Right atrium auricular region (tissue), 2 donors: ENCODE measurements at regions not wholly inside any gene's neighbourhood (a gene's known extent, or its start where the extent isn't known, plus 50 kb on each side); places are given as distances from the start of the nearest gene placed in this dataset.

Experiments
- DNase-seq: peaks from one replicate; pipeline ENCODE4 v3.0.0-alpha.2; 2019; ENCODE audit warnings: low spot score
- H3K27ac ChIP-seq, 2 donors: fragments of 200-600 bp; sonication (generic); 1 replicate in 1 of 2; 2 replicates in 1 of 2; pipeline ENCODE4 v1.5.1; 2016 to 2019
- H3K27me3 ChIP-seq, 2 donors: fragments of 200-600 bp; sonication (generic); one replicate each; pipeline versions ENCODE4 v1.5.1 to v1.6.0; 2017 to 2019
- H3K36me3 ChIP-seq: fragments of 200-600 bp; sonication (generic); one replicate; pipeline ENCODE4 v1.5.1; 2016
- H3K4me1 ChIP-seq, 2 donors: fragments of 200-600 bp; sonication (generic); one replicate each; pipeline versions ENCODE4 v1.5.1 to v1.6.0; 2017 to 2019
- H3K4me3 ChIP-seq, 2 donors: fragments of 200-600 bp; sonication (generic); 1 replicate in 1 of 2; 2 replicates in 1 of 2; pipeline ENCODE4 v1.5.1; 2017 to 2019; ENCODE audit warnings: mild to moderate bottlenecking in 1 of 2, moderate library complexity in 1 of 2
- H3K9me3 ChIP-seq, 2 donors: fragments of 200-600 bp; sonication (generic); one replicate each; pipeline ENCODE4 v1.5.1; 2019
- TF ChIP-seq, protein P1 (sequence below), 2 donors: fragments of 200-600 bp; sonication (generic); IDR thresholded peaks; one replicate each; pipeline ENCODE4 v1.5.1; 2019; ENCODE audit warnings: antibody characterized with exemption in 2 of 2

DNA sequence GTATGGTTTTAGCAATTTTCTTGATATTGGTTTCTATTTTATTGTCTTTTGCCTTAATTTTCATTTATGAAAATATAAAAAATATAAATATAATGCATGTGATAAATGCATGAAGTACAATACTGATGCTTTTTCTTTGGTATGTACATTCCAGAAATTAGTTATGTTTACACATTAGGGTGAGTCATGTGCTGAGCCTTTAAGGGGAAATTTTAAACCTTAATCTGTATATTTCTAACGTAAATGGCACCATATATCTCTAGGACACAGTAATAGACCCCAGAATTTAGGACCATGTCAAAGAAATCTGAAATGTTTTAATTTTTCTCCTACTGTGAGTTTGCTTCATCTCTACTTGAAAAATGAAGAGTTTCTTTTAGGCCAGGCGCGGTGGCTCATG lies 117.8 kb upstream of the SPRY1 start:
- H3K27me3 ChIP-seq: no peaks in the 10 kb centered on the region
- no peak overlapping the region for H3K27ac ChIP-seq
- TF ChIP-seq, protein P1, sequence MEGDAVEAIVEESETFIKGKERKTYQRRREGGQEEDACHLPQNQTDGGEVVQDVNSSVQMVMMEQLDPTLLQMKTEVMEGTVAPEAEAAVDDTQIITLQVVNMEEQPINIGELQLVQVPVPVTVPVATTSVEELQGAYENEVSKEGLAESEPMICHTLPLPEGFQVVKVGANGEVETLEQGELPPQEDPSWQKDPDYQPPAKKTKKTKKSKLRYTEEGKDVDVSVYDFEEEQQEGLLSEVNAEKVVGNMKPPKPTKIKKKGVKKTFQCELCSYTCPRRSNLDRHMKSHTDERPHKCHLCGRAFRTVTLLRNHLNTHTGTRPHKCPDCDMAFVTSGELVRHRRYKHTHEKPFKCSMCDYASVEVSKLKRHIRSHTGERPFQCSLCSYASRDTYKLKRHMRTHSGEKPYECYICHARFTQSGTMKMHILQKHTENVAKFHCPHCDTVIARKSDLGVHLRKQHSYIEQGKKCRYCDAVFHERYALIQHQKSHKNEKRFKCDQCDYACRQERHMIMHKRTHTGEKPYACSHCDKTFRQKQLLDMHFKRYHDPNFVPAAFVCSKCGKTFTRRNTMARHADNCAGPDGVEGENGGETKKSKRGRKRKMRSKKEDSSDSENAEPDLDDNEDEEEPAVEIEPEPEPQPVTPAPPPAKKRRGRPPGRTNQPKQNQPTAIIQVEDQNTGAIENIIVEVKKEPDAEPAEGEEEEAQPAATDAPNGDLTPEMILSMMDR (IDR thresholded peaks at IDR 0.05): no peak
- H3K4me1 ChIP-seq: no peaks in the 10 kb centered on the region
- no peak for DNase-seq
- H3K4me3 ChIP-seq: no peak overlapping the region
- no peaks in the 10 kb centered on the region for H3K36me3 ChIP-seq
- H3K9me3 ChIP-seq: no peaks in the 10 kb centered on the region

DNA sequence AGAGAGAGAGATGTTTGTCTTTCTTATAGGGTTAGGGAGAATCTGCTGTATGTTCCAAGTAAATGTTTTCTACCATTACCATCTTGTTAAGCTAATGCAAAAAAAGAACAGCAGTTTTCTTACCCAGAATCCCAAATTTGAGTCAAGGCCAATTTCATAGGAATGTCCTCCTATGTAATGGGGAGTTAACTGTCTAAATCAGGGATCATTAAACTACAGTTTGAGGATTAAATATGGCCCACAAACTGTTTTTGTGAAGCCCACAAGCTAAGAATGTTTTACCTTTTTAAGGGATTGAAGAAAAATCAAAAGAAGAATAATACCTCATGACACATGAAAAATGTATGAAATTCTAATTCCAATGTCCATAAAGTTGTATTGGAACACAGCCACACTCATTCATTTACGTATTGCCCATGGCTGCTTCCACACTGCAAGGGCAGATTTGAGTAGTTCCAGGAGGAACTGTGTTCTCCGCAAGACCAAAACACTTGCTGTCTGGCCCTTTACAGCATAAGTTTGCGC lies 113.2 kb upstream of the SPRY1 start:
- Histone ChIP-seq H3K36me3 (no peaks in the 10 kb centered on the region), H3K4me1 (no peaks in the 10 kb centered on the region), H3K27ac (no peak overlapping the region), H3K9me3 (no peaks in the 10 kb centered on the region), H3K27me3 (no peaks in the 10 kb centered on the region), H3K4me3 (no peak overlapping the region)
- no peak for DNase-seq
- TF ChIP-seq, protein P1 (IDR thresholded peaks at IDR 0.05): no peak

DNA sequence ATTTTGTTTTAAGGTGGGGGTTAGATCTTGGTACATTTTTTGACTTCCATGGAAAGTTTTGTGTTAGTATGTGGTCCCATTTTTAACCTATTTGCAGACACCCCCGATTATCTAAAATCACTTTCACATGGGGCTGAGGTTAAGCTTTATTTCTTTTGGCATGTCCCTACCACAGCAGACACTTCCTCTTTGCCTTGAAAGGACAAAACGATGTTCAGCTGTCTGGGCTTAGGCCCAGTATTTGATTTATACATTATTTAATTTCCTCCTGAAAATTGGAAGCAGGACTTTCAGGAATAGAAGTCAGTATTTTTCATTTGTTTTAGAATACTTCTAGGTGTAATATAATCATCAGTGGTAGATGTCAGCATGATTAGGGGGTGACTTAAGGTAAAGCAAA lies 112.4 kb upstream of the SPRY1 start:
- Histone ChIP-seq H3K4me1 (no peaks in the 10 kb centered on the region), H3K27ac (no peak overlapping the region), H3K27me3 (no peaks in the 10 kb centered on the region), H3K4me3 (no peak overlapping the region), H3K9me3 (peaks cover 0 to 4% of the 10 kb centered on the region in 2 donors), H3K36me3 (no peaks in the 10 kb centered on the region)
- no peak for DNase-seq
- TF ChIP-seq, protein P1 (IDR thresholded peaks at IDR 0.05): no peak

DNA sequence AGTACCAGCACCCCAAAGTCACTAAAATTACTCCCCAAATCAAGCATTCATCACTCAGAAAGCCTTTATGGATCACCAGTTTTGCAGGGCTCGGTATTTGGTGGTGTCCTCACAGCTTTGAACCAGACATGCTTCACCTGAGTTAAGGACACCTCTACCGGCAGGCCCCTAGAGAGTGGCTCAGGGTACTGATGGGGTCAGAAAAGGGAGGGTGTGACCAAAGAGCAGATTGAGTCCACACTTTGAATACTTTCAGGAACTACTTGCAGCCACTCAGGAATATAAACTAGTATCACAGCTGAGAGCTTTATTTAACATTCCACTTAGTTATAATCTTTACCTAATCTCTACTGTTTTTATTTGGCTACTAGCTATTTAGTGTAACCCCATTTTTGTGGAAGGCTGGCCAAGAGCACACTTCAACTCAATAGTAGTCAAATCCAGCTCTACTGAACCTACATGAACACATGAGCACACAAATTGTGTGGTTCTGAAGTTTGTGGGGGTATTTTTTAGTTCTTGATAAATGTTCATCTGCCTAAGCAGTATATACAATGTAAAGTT lies 109.6 kb upstream of the SPRY1 start:
- TF ChIP-seq, protein P1 (IDR thresholded peaks at IDR 0.05): no peak
- DNase-seq: no peak
- H3K36me3 ChIP-seq: no peaks in the 10 kb centered on the region
- H3K27ac ChIP-seq: no peak overlapping the region
- no peaks in the 10 kb centered on the region for H3K4me1 ChIP-seq
- peaks cover 7 to 30% of the 10 kb centered on the region in 2 donors for H3K9me3 ChIP-seq
- H3K4me3 ChIP-seq: no peak overlapping the region
- H3K27me3 ChIP-seq: no peaks in the 10 kb centered on the region

DNA sequence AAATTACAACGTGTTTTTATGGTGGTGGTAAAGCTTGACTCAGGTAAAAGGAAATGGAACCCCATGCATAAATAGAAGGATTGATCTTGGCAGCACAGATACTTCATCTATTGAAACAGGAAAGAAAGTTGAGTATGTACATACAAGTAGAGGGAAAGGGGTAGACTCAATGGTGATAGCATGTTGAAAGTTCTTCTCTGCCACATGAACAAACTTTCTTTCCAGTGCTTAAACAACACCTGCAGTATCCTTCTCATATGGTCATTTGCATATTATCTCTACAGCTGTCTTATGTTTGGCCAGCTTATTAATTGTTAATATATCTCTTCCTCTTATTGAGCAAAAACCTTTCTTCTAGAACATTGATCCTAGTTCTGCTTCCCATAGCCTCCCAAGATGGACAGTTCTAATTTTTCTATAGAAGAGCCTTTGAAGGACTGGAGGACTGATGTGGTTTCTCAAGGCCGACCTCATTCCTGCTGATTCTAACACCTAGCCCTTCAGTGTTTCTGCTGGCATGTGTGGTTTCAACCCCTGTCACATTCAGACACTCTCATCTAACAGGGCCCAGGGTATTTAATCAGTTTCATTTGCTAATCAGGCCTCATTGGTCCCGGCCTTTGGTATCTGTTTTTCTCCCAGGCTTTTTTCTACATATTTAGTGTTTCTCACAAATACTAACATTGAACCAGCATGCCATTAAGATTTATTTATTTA lies 108.1 kb upstream of the SPRY1 start:
- H3K4me1 ChIP-seq: no peaks in the 10 kb centered on the region
- H3K9me3 ChIP-seq: peaks cover 7 to 38% of the 10 kb centered on the region in 2 donors
- H3K36me3 ChIP-seq: no peaks in the 10 kb centered on the region
- H3K27ac ChIP-seq: no peak overlapping the region
- TF ChIP-seq, protein P1 (IDR thresholded peaks at IDR 0.05): no peak
- no peak overlapping the region for H3K4me3 ChIP-seq
- no peaks in the 10 kb centered on the region for H3K27me3 ChIP-seq
- DNase-seq: no peak
